ENCODE measurements at regions not wholly inside any gene's neighbourhood (a gene's known extent, or its start where the extent isn't known, plus 50 kb on each side); places are given as distances from the start of the nearest gene placed in this dataset.

- POLR2A ChIA-PET = no interaction called here
- TF ChIP-seq, protein P1, sequence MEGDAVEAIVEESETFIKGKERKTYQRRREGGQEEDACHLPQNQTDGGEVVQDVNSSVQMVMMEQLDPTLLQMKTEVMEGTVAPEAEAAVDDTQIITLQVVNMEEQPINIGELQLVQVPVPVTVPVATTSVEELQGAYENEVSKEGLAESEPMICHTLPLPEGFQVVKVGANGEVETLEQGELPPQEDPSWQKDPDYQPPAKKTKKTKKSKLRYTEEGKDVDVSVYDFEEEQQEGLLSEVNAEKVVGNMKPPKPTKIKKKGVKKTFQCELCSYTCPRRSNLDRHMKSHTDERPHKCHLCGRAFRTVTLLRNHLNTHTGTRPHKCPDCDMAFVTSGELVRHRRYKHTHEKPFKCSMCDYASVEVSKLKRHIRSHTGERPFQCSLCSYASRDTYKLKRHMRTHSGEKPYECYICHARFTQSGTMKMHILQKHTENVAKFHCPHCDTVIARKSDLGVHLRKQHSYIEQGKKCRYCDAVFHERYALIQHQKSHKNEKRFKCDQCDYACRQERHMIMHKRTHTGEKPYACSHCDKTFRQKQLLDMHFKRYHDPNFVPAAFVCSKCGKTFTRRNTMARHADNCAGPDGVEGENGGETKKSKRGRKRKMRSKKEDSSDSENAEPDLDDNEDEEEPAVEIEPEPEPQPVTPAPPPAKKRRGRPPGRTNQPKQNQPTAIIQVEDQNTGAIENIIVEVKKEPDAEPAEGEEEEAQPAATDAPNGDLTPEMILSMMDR (IDR thresholded peaks at IDR 0.05) = no peak
- CTCF ChIA-PET = no interaction called here
- ATAC-seq (ENCODE audit: low read depth) (no peak), DNase-seq (no peak)
- intact Hi-C loops (cut with micrococcal nuclease) = no loop called here
- Mint-ChIP-seq H3K27ac (no peak overlapping the region), H3K4me3 (no peak overlapping the region), H3K4me1 (peaks cover 3% of the 10 kb centered on the region), H3K36me3 (ENCODE audit: low read depth) (no peaks in the 10 kb centered on the region), H3K9me3 (peaks cover 4% of the 10 kb centered on the region), H3K27me3 (peaks cover 9% of the 10 kb centered on the region)
Measured at GRCh38 chr2:217106650-217107014, 246.8 kb upstream of the TNP1 start.

DNA sequence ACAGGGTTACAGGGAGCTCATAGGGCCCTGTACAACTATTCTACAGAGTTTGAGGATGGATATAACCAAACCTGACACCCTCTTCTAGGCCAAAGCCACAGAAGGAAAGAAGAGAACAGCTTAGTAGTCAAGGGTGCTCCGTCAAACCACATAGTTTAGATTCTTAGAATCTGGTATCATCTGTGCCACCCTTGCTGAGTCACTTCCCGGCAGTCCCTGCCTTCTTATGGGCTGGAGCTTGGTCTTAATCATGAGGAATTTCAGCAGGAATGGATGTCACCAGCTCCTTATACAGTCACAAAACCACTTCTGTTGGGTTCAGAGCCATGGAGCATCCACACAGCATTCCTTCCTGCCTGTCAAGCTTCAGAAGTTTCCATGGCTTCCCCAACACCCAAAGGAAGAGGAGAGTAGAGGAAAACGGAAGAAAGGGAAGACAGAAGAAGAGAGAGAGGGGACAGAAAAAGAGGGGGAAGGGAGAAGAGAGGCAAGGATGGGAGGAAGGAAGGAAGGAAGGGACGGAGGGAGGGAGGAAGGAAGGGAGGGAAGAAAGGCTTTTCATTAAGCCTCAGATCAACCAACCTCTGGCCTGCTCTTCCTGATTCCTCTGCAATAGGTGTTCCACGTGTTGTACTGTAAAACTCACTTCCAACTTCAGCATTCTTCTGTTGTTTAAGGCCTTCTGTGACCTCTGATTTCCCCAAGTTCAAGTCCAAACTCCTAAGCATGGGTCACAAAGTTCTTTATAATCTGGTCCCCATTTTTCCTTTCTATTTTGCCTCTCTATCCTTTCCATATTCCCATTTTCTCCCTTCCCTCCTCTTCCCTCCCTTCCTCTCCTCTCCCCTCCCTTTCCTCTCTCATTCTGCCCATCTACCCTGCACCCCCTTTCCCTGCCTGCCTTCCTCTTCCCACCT, 246.1 kb upstream of the TNP1 start:
- intact Hi-C loops (cut with micrococcal nuclease) = no loop called here
- DNase-seq = no peak
- ChIA-PET POLR2A (no interaction called here), CTCF (no interaction called here)
- TF ChIP-seq, protein P1 (IDR thresholded peaks at IDR 0.05) = no peak
- H3K36me3 Mint-ChIP-seq (ENCODE audit: low read depth) = no peaks in the 10 kb centered on the region
- peaks cover 4% of the 10 kb centered on the region for H3K9me3 Mint-ChIP-seq
- no peak overlapping the region for H3K27ac Mint-ChIP-seq
- peaks cover 3% of the 10 kb centered on the region for H3K4me1 Mint-ChIP-seq
- no peak overlapping the region for H3K4me3 Mint-ChIP-seq
- ATAC-seq (ENCODE audit: low read depth) = no peak
- peaks cover 10% of the 10 kb centered on the region for H3K27me3 Mint-ChIP-seq

- ChIA-PET POLR2A (no interaction called here), CTCF (no interaction called here)
- DNase-seq = no peak
- intact Hi-C loops (cut with micrococcal nuclease) = no loop called here
- H3K9me3 Mint-ChIP-seq = no peaks in the 10 kb centered on the region
- peaks cover 3% of the 10 kb centered on the region for H3K4me1 Mint-ChIP-seq
- no peaks in the 10 kb centered on the region for H3K36me3 Mint-ChIP-seq (ENCODE audit: low read depth)
- H3K4me3 Mint-ChIP-seq = no peak overlapping the region
- ATAC-seq (ENCODE audit: low read depth) = no peak
- H3K27me3 Mint-ChIP-seq = peaks cover 9% of the 10 kb centered on the region
- TF ChIP-seq, protein P1 (IDR thresholded peaks at IDR 0.05) = no peak
- H3K27ac Mint-ChIP-seq = no peak overlapping the region
Measured at GRCh38 chr2:217103752-217104545, 244.1 kb upstream of the TNP1 start.

DNA sequence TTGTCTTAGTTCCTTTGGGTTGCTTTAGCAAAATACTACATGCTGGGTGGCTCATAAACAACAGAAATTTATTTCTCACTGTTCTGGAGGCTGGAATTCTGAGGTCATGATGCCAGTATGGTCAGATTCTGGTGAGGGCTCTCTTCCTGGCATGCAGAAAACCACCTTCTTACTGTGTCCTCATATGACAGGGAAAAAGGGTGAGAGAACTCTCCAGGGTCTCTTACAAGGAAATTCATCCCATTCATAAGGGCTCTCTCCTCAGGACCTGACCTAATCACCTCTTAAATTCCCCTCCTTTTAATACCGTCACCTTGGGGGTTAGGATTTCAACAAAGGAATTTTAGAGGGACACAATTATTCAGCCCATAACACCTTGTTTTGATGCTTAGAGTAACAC, 243.1 kb upstream of the TNP1 start:
- Mint-ChIP-seq H3K9me3 (no peaks in the 10 kb centered on the region), H3K36me3 (ENCODE audit: low read depth) (no peaks in the 10 kb centered on the region), H3K27ac (no peak overlapping the region), H3K4me1 (peaks cover 3% of the 10 kb centered on the region), H3K27me3 (peaks cover 9% of the 10 kb centered on the region), H3K4me3 (no peak overlapping the region)
- TF ChIP-seq, protein P1 (IDR thresholded peaks at IDR 0.05) = no peak
- DNase-seq (no peak), ATAC-seq (ENCODE audit: low read depth) (no peak)
- POLR2A ChIA-PET = no interaction called here
- CTCF ChIA-PET = no interaction called here
- intact Hi-C loops (cut with micrococcal nuclease) = no loop called here

- H3K27ac Mint-ChIP-seq = no peak overlapping the region
Measured at GRCh38 chr2:217101972-217102371, 242.1 kb upstream of the TNP1 start.

More at GRCh38 chr2:217101972-217102371, 242.1 kb upstream of the TNP1 start:
- Mint-ChIP-seq H3K27me3 (peaks cover 8% of the 10 kb centered on the region), H3K4me1 (peaks cover 3% of the 10 kb centered on the region), H3K4me3 (no peak overlapping the region), H3K36me3 (ENCODE audit: low read depth) (no peaks in the 10 kb centered on the region), H3K9me3 (no peaks in the 10 kb centered on the region)
- TF ChIP-seq, protein P1 (IDR thresholded peaks at IDR 0.05) = no peak
- intact Hi-C loops (cut with micrococcal nuclease) = no loop called here
- CTCF ChIA-PET = no interaction called here
- POLR2A ChIA-PET = no interaction called here
- ATAC-seq (ENCODE audit: low read depth) = no peak
- no peak for DNase-seq

Data from activated B cell treated with CpG ODN at 0.5 μM for 24 hours (primary cell).